NCI-H2196 treated with DMSO at 0.1 percent for 48 hours (cell line): ENCODE measurements at regions not wholly inside any gene's neighbourhood (a gene's known extent, or its start where the extent isn't known, plus 50 kb on each side); places are given as distances from the start of the nearest gene placed in this dataset.
A peak's percentile ranks its signal among the peaks of the same experiment; 100 is the strongest.
"Not testable (repeated sequence)": the region's sequence is repeated elsewhere in the genome, so short reads cannot be mapped to it uniquely, and the experiment has no call there.

Experiments used
- DNase-seq: peaks from one replicate; lab custom pipeline; 2025; ENCODE audit not compliant: unreplicated experiment; lab: John Stamatoyannopoulos, UW

DNA sequence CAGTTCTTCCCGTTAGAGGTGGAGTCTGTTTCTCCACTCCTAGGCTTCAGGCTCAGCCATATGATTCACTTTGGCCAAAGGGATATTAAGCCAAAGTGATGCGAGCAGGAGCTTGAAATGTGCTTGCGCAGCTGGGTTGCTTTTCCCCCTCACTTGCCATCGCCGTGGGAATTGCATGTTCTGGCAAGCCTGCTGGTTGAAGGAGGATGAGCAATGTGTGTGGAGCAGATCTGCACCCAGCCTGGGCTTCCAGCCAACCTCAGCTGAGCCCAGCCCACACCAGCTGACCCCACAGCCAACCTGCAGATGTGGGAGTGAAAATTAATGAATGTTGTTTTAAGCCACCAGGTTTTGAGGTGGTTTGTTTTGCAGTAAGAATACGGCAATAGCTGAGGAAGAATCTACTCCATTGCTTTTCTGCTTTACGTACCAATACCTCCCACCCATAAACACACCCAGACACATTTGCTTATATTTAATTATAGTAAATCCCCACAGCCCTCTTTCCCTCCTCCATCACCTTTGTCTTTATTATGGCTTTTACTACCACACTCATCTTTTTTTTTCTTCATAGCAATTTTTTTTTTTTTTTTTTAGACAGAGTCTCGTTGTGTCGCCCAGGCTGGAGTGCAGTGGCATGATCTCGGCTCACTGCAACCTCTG, 132.8 kb upstream of the FUNDC1 start:
- peak; percentile 64 for DNase-seq

DNA sequence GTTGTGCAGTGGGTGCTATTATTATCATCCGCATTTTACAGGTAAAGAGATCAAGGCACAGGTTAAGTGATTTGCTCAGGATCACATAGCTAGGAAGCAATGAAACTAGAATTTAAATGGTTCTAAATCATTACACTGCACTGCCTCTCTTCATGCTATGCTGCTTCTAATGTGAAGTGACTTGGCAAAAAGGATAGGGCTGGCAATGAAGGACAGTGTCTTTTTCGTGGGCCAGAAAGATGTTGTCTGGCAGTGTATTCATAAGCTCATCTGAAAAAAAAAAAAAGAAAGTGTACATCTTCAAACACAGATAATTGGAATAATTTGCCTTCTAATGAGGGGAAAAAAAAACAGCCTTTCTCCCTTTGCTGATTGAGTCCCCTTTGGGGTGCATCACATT, 132.2 kb upstream of the FUNDC1 start:
- no peak for DNase-seq

DNA sequence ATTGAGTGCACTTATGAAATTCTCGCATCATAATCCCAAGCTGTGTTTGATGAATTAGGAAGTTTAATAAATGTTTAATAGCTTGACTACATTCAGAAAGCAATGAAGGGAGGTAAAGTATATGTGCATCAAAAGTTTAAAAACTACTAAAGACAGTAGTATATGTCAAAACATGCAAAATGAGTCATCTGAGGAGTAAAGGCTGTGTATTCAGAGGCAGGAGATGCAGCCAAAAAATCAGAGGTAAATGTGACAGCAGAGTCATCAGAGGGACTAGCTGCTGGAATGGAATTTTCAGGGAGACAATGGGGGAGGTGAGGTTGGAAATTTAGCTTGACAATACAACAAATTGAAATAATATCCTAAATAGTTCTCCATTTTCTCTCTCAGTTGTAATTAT, 127.0 kb upstream of the FUNDC1 start:
- DNase-seq: no peak

DNA sequence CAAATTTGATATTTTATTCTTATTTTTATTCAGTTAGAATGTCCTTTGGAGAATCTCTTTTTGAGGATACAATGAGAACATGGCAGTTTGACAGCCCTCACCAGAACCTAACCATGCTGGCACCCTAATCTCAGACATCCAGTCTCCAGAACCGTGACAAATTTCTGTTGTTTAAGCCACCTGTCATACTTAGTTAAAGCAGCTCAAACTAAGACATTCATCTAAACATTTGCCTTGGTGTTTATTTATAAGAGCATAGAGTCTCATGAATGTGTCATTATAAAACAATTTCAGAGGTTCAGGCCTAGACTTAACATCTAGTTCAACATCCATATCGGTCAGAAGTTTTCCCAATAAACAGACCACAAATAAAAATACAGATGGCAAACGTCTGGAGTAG, 125.1 kb upstream of the FUNDC1 start:
- DNase-seq: no peak

DNA sequence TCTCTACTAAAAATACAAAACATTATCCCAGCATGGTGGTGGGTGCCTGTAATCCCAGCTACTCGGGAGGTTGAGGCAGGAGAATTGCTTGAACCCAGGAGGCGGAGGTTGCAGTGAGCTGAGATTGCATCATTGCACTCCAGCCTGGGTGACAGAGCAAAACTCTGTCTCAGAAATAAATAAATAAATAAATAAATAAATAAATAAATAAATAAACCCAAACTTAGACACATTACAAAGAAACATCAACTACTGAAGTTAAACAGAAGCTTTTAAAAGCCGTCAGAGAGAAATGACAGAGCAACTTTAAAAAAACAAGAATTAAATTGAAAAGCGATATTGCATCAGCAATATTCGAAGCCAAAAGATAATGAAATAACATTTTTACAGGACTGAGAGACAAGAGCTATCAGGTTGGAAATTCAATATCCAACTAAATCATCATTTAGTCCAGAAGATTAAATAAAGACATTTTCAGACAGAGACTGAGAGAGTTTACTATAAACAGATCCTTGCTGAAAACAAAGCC, 115.1 kb upstream of the FUNDC1 start:
- DNase-seq: not testable (repeated sequence)

DNA sequence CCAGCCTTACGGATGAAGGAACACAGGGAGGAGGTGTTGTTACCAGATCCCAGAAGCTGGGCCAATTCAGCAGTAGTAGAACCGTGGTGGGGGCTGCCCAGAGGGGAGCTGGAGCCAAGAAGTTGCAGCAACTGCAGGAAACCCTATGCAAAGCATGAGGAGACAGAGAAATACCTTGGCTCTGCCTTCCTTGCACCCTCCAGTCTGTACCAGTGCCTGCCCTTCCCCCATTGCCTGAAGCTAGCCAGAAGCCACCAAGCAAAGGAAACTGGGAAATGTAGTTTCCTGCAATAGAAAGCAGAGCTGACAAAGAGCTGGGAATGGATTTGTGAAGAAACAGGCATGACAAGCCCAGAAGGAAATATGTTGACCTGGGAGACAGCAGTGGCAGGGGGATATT, 108.7 kb upstream of the FUNDC1 start:
- DNase-seq: no peak

DNA sequence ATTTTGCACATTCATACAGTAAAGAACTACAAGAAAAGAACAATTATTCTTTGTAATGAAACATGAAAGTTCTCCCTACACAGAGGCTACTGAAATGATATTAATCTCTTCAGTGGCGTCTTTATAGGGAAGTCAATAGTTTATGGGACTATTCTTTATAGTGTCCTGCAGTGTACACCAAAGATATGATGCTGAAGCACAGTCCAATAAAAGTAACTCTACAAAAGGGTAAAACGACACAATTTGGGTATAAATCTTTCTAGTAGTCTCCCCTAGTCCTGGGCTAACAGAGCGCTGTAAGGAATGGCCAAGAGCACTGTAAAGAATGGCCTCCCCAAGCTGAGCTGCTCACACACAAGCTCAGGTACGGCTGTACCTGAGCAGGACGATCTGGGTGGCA, 101.1 kb upstream of the FUNDC1 start:
- DNase-seq: no peak

DNA sequence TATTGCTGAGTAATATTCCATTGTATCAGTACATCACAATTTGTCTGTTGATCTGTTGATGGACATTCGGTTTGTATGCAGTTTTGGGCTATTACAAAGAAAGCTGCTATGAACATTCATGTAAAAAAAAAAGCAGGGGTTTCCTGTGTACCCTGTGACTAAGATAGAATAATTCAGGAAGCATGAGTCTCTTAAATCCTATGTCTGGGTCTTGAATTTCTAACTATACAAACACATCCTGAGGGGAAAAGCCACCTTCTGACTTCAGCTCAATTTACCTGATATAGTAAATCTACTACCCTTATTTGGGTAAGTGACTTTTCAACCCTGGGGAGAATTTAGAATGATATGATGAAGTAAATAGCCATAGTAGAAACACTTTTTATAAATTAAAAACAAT, 94.6 kb upstream of the FUNDC1 start:
- no peak for DNase-seq

DNA sequence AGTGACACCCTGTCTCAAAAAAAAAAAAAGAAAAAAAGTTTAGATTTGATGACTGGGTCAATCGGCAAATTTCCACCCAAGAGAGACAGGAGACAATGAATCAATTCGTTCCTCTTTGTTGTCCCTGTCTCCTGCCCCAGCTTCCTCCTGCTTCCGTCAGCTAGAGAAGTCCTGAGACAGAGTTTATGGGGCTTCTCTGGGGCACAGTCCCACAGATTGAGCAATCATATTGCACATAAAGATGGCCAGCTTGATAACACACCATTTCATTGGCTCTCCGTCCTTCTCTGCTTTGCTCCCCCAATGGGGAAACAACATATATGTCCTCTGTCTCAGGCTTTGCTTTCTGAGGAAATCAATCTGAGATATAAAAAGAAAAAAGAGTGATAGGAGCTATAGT, 78.4 kb upstream of the FUNDC1 start:
- no peak for DNase-seq

DNA sequence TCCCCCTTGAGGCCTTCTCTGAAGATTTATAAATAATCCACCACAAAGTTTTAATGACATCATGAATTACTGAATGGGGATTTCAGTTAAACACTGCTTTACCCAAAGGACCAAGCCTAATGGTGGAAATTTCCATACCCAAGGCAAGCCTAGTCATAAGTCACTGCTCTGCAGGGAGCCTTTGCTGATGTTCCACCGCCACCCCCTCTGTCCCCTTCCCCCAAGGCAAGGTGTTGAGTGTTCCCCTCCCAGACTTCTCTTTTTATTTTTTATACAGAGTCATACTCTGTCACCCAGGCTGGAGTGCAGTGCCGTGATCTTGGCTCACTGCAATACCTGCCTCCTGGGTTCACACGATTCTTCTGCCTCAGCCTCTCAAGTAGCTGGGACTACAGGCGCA, 76.4 kb upstream of the FUNDC1 start:
- DNase-seq: no peak

DNA sequence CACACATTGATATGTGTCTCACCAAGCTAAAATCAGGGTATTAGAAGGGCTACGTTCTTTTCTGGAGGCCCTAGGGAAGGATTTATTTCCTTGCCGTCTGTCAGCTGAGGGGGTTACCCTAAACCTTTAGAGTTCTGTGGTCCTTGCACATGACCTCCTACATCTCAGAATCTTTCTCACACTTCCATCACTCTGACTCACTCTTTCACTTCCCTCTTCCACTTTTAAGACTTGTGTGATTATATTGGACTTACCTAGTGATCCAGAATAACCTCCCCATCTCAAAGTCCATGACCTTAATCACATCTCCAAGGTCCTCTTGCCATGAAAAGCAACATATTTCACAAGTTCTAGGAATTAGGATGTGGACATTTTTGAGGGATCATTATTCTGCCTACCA, 53.6 kb upstream of the FUNDC1 start:
- no peak for DNase-seq
